GM23338 (cell line): ENCODE measurements at regions not wholly inside any gene's neighbourhood (a gene's known extent, or its start where the extent isn't known, plus 50 kb on each side); places are given as distances from the start of the nearest gene placed in this dataset.
"Not testable (repeated sequence)": the region's sequence is repeated elsewhere in the genome, so short reads cannot be mapped to it uniquely, and the experiment has no call there.

Source experiments
- ATAC-seq: fragments of 200-7000 bp; cut with Tn5 transposase; 3 replicates; pipeline ENCODE4 v1.9.1; 2020
- DNase-seq: peaks from one replicate; pipeline ENCODE4 v3.0.0-alpha.2; 2015; ENCODE audit warnings: low spot score
- H2AFZ ChIP-seq: fragments of 200-600 bp; sonication (generic); 2 replicates; pipeline ENCODE4 v1.8.0; 2016; ENCODE audit warnings: antibody characterized with exemption, mild to moderate bottlenecking, moderate library complexity
- H3F3A ChIP-seq: fragments of 200-600 bp; sonication (generic); replicated peaks from 2 replicates; pipeline ENCODE4 v1.8.0; 2017; ENCODE audit warnings: antibody characterized with exemption, mixed run types, low read depth
- H3K27ac ChIP-seq: fragments of 200-600 bp; sonication (generic); 2 replicates; pipeline ENCODE4 v1.6.1; 2016; ENCODE audit warnings: low read depth
- H3K27me3 ChIP-seq: fragments of 200-600 bp; sonication (generic); 2 replicates; pipeline ENCODE4 v1.8.0; 2016; ENCODE audit warnings: mild to moderate bottlenecking, mixed run types, moderate library complexity; ENCODE audit not compliant: insufficient read depth
- H3K36me3 ChIP-seq: fragments of 200-600 bp; sonication (generic); 2 replicates; pipeline ENCODE4 v1.8.0; 2016; ENCODE audit warnings: mild to moderate bottlenecking; ENCODE audit not compliant: insufficient read depth
- H3K4me1 ChIP-seq: fragments of 200-600 bp; sonication (generic); 2 replicates; pipeline ENCODE4 v1.8.0; 2016; ENCODE audit warnings: mild to moderate bottlenecking, moderate library complexity; ENCODE audit not compliant: insufficient read depth
- H3K4me2 ChIP-seq: fragments of 200-600 bp; sonication (generic); 2 replicates; pipeline ENCODE4 v1.7.1; 2017; ENCODE audit warnings: mixed run types
- H3K4me3 ChIP-seq: fragments of 200-600 bp; sonication (generic); 2 replicates; pipeline ENCODE4 v1.6.1; 2016; ENCODE audit warnings: mixed run types
- H3K79me2 ChIP-seq: fragments of 200-600 bp; sonication (generic); replicated peaks from 2 replicates; pipeline ENCODE4 v1.8.0; 2017; ENCODE audit warnings: mild to moderate bottlenecking; ENCODE audit not compliant: insufficient read depth
- H3K9me2 ChIP-seq: fragments of 200-600 bp; sonication (generic); 2 replicates; pipeline ENCODE4 v1.8.0; 2017; ENCODE audit not compliant: insufficient read depth
- H4K20me1 ChIP-seq: fragments of 200-600 bp; sonication (generic); replicated peaks from 2 replicates; pipeline ENCODE4 v1.8.0; 2017; ENCODE audit warnings: mild to moderate bottlenecking; ENCODE audit not compliant: insufficient read depth
- H3K27ac Mint-ChIP-seq: 2 replicates; pipeline ENCODE4 v1.8.0; 2020; ENCODE audit warnings: inconsistent platforms, mild to moderate bottlenecking, moderate library complexity, mixed read lengths
- H3K27me3 Mint-ChIP-seq: 3 replicates; pipeline ENCODE4 v1.8.0; 2022; ENCODE audit warnings: low read depth, mild to moderate bottlenecking, moderate library complexity, mixed read lengths, inconsistent platforms; ENCODE audit not compliant: insufficient read depth, poor library complexity
- H3K36me3 Mint-ChIP-seq: 3 replicates; pipeline ENCODE4 v1.8.0; 2021; ENCODE audit warnings: low read depth, mild to moderate bottlenecking, inconsistent platforms, moderate library complexity, mixed read lengths
- H3K4me1 Mint-ChIP-seq: 3 replicates; pipeline ENCODE4 v1.8.0; 2020; ENCODE audit warnings: mild to moderate bottlenecking, inconsistent platforms, mixed read lengths
- H3K4me3 Mint-ChIP-seq: 3 replicates; pipeline ENCODE4 v1.8.0; 2021; ENCODE audit warnings: moderate library complexity, mild to moderate bottlenecking, inconsistent platforms, mixed read lengths
- H3K9me3 Mint-ChIP-seq: 3 replicates; pipeline ENCODE4 v1.8.0; 2020; ENCODE audit warnings: moderate library complexity, mild to moderate bottlenecking, inconsistent platforms, mixed read lengths
- CREB1 ChIP-seq: fragments of 250-450 bp; sonication (Bioruptor Pico); IDR thresholded peaks from 2 replicates; pipeline ENCODE4 v1.5.0; 2020; ENCODE audit warnings: low read depth, mild to moderate bottlenecking, moderate library complexity
- EZH2 ChIP-seq: fragments of 200-600 bp; sonication (generic); IDR thresholded peaks from one replicate; pipeline ENCODE4 v1.8.0; 2017; ENCODE audit warnings: antibody characterized with exemption, mild to moderate bottlenecking, low read depth; ENCODE audit not compliant: unreplicated experiment
- EZH2phosphoT487 ChIP-seq: fragments of 200-600 bp; sonication (generic); IDR thresholded peaks from one replicate; pipeline ENCODE4 v1.8.1; 2018; ENCODE audit warnings: antibody characterized with exemption; ENCODE audit not compliant: unreplicated experiment
- JUNB ChIP-seq: IDR thresholded peaks from one replicate; pipeline ENCODE4 v1.6.1; 2016; ENCODE audit warnings: antibody characterized with exemption; ENCODE audit not compliant: unreplicated experiment
- ZNF114 ChIP-seq: fragments of 250-450 bp; sonication (Bioruptor Pico); IDR thresholded peaks from 2 replicates; pipeline ENCODE4 v1.5.0; 2020; ENCODE audit warnings: mild to moderate bottlenecking, moderate library complexity
- TF ChIP-seq, protein P1 (sequence below), 2 experiments: fragments of 200-600 bp in 1 of 2; sonication (generic) in 1 of 2; conservative IDR thresholded peaks; 2 replicates each; pipeline versions ENCODE4 v1.5.1 to v1.6.1; 2016 to 2017; ENCODE audit warnings: antibody characterized with exemption in 2 of 2, low read depth in 2 of 2, mild to moderate bottlenecking in 2 of 2, moderate library complexity in 1 of 2
- TF ChIP-seq, protein P2 (sequence below): fragments of 250-450 bp; sonication (Bioruptor Pico); IDR thresholded peaks from 2 replicates; pipeline ENCODE4 v1.5.0; 2020; ENCODE audit warnings: mild to moderate bottlenecking, moderate library complexity

DNA sequence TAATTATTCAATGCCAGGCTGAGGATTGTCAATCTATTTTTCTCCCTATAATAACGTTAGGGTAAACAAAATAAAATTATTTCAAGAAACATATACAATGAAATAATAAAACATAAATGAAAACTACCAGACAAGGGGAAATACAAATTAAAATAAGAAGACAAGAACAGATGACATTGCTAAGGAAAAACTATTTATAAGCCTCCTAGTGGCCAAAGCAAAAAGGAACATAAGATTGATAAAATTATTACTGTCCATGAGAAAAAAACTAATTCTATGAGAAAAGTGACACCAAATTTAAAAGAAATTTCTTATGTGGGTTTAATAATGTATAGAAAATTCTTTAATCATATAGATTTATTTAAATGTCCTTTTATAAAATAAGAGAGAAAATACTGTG is 294.7 kb downstream of the TTC6 start:
- no peaks in the 10 kb centered on the region for H3K36me3 ChIP-seq
- H3K4me1 Mint-ChIP-seq: peaks cover 18% of the 10 kb centered on the region; the same call in 2 of the 3 replicates
- no peak overlapping the region for H2AFZ ChIP-seq
- H3K4me1 ChIP-seq: peaks cover 14% of the 10 kb centered on the region
- H3K9me2 ChIP-seq: 0 out of 2 replicates have a peak, but pooled peaks cover 3% of the 10 kb centered on the region
- DNase-seq: no peak
- no peaks in the 10 kb centered on the region for H3K79me2 ChIP-seq
- H4K20me1 ChIP-seq: no peaks in the 10 kb centered on the region
- H3K4me3 Mint-ChIP-seq: no peak overlapping the region
- no peaks in the 10 kb centered on the region for H3K27me3 ChIP-seq
- H3K36me3 Mint-ChIP-seq: peaks cover 9% of the 10 kb centered on the region
- no peak overlapping the region for H3K4me2 ChIP-seq
- H3K9me3 Mint-ChIP-seq: peaks cover 24% of the 10 kb centered on the region
- no peaks in the 10 kb centered on the region for H3F3A ChIP-seq
- H3K27me3 Mint-ChIP-seq: no peaks in the 10 kb centered on the region
- TF ChIP-seq, protein P1, sequence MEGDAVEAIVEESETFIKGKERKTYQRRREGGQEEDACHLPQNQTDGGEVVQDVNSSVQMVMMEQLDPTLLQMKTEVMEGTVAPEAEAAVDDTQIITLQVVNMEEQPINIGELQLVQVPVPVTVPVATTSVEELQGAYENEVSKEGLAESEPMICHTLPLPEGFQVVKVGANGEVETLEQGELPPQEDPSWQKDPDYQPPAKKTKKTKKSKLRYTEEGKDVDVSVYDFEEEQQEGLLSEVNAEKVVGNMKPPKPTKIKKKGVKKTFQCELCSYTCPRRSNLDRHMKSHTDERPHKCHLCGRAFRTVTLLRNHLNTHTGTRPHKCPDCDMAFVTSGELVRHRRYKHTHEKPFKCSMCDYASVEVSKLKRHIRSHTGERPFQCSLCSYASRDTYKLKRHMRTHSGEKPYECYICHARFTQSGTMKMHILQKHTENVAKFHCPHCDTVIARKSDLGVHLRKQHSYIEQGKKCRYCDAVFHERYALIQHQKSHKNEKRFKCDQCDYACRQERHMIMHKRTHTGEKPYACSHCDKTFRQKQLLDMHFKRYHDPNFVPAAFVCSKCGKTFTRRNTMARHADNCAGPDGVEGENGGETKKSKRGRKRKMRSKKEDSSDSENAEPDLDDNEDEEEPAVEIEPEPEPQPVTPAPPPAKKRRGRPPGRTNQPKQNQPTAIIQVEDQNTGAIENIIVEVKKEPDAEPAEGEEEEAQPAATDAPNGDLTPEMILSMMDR (conservative IDR thresholded peaks at IDR 0.05; ENCODE audit: low read depth in 2 of 2): peak in 1 of 2 experiments; percentile 44; a peak in 3 of 4 replicates
- TF ChIP-seq EZH2phosphoT487: no peak
- no peak overlapping the region for H3K27ac Mint-ChIP-seq
- H3K27ac ChIP-seq: no peak overlapping the region
- ATAC-seq: no peak
- H3K4me3 ChIP-seq: no peak overlapping the region

DNA sequence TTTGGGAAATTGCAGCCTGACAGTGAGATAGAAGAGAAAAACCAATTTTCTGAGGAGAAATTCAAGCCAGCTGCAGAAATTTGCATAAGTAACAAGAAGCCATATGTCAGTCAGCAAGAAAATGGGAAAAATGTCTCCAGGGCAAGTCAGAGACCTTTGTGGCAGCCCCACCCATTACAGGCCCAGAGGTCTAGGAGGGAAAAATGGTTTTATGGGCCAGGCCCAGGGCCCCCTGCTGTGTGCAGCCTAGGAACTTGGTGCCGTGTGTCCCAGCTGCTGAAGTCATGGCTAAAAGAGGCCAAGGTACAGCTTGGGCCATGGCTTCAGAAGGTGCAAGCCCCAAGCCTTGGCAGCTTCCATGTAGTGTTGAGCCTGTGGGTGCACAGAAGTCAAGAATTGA is 296.1 kb downstream of the TTC6 start:
- not testable (repeated sequence) for H2AFZ ChIP-seq, H3K4me2 ChIP-seq, H3K36me3 ChIP-seq, H3K79me2 ChIP-seq, H3F3A ChIP-seq, H3K9me2 ChIP-seq, H4K20me1 ChIP-seq, H3K27me3 ChIP-seq, ATAC-seq, H3K27ac Mint-ChIP-seq, H3K27me3 Mint-ChIP-seq, H3K4me3 ChIP-seq, H3K4me3 Mint-ChIP-seq, H3K27ac ChIP-seq, H3K36me3 Mint-ChIP-seq, DNase-seq
- peaks cover 14% of the 10 kb centered on the region for H3K4me1 ChIP-seq
- peaks cover 21% of the 10 kb centered on the region for H3K4me1 Mint-ChIP-seq
- H3K9me3 Mint-ChIP-seq: peaks cover 24% of the 10 kb centered on the region

DNA sequence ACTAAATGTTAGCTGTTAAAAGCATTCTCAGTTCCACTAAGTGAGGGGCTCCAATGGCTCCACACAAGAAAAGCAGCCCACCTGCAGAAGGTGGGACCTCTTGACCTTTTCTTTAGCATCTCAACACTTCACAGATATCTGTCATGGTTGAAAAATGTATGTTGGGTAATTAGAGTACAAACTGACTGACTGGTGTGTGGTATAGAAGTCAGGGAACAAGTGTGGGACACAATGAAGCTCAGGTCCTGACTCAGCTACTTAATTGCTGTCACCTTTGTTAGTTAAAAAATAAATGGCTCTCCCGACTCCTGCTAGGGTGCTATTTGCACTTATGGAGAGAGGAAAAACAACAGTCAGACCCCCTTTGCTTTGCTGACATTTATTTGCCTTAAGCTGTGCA is 299.0 kb downstream of the TTC6 start:
- H3K9me2 ChIP-seq: 0 out of 2 replicates have a peak, but pooled peaks cover 3% of the 10 kb centered on the region
- H2AFZ ChIP-seq: no peak overlapping the region
- peaks cover 14% of the 10 kb centered on the region for H3K4me1 ChIP-seq
- peak; percentile 31; the same call in 2 of the 3 replicates for ATAC-seq
- peaks cover 9% of the 10 kb centered on the region for H3K36me3 Mint-ChIP-seq
- H3K4me3 ChIP-seq: peak overlapping the region; percentile 7; the same call in 1 of the 2 replicates
- no peaks in the 10 kb centered on the region for H3K79me2 ChIP-seq
- H3K9me3 Mint-ChIP-seq: peaks cover 24% of the 10 kb centered on the region
- H3K4me3 Mint-ChIP-seq: no peak overlapping the region
- no peaks in the 10 kb centered on the region for H3F3A ChIP-seq
- DNase-seq: no peak
- H3K27me3 ChIP-seq: no peaks in the 10 kb centered on the region
- H3K4me1 Mint-ChIP-seq: peaks cover 17% of the 10 kb centered on the region
- peak overlapping the region; percentile 58 for H3K4me2 ChIP-seq
- H3K36me3 ChIP-seq: no peaks in the 10 kb centered on the region
- H3K27ac Mint-ChIP-seq: no peak overlapping the region
- H3K27ac ChIP-seq: no peak overlapping the region
- no peaks in the 10 kb centered on the region for H4K20me1 ChIP-seq
- peaks cover 1% of the 10 kb centered on the region for H3K27me3 Mint-ChIP-seq
- TF ChIP-seq EZH2 (no peak), CREB1 (no peak), JUNB (no peak), ZNF114 (CRISPR knock-in tag) (no peak)
- TF ChIP-seq, protein P2, sequence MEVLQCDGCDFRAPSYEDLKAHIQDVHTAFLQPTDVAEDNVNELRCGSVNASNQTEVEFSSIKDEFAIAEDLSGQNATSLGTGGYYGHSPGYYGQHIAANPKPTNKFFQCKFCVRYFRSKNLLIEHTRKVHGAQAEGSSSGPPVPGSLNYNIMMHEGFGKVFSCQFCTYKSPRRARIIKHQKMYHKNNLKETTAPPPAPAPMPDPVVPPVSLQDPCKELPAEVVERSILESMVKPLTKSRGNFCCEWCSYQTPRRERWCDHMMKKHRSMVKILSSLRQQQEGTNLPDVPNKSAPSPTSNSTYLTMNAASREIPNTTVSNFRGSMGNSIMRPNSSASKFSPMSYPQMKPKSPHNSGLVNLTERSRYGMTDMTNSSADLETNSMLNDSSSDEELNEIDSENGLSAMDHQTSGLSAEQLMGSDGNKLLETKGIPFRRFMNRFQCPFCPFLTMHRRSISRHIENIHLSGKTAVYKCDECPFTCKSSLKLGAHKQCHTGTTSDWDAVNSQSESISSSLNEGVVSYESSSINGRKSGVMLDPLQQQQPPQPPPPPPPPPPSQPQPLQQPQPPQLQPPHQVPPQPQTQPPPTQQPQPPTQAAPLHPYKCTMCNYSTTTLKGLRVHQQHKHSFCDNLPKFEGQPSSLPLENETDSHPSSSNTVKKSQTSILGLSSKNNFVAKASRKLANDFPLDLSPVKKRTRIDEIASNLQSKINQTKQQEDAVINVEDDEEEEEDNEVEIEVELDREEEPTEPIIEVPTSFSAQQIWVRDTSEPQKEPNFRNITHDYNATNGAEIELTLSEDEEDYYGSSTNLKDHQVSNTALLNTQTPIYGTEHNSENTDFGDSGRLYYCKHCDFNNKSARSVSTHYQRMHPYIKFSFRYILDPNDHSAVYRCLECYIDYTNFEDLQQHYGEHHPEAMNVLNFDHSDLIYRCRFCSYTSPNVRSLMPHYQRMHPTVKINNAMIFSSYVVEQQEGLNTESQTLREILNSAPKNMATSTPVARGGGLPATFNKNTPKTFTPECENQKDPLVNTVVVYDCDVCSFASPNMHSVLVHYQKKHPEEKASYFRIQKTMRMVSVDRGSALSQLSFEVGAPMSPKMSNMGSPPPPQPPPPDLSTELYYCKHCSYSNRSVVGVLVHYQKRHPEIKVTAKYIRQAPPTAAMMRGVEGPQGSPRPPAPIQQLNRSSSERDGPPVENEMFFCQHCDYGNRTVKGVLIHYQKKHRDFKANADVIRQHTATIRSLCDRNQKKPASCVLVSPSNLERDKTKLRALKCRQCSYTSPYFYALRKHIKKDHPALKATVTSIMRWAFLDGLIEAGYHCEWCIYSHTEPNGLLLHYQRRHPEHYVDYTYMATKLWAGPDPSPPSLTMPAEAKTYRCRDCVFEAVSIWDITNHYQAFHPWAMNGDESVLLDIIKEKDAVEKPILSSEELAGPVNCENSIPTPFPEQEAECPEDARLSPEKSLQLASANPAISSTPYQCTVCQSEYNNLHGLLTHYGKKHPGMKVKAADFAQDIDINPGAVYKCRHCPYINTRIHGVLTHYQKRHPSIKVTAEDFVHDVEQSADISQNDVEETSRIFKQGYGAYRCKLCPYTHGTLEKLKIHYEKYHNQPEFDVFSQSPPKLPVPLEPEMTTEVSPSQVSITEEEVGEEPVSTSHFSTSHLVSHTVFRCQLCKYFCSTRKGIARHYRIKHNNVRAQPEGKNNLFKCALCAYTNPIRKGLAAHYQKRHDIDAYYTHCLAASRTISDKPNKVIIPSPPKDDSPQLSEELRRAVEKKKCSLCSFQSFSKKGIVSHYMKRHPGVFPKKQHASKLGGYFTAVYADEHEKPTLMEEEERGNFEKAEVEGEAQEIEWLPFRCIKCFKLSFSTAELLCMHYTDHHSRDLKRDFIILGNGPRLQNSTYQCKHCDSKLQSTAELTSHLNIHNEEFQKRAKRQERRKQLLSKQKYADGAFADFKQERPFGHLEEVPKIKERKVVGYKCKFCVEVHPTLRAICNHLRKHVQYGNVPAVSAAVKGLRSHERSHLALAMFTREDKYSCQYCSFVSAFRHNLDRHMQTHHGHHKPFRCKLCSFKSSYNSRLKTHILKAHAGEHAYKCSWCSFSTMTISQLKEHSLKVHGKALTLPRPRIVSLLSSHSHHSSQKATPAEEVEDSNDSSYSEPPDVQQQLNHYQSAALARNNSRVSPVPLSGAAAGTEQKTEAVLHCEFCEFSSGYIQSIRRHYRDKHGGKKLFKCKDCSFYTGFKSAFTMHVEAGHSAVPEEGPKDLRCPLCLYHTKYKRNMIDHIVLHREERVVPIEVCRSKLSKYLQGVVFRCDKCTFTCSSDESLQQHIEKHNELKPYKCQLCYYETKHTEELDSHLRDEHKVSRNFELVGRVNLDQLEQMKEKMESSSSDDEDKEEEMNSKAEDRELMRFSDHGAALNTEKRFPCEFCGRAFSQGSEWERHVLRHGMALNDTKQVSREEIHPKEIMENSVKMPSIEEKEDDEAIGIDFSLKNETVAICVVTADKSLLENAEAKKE (CRISPR knock-in tag): no peak
